ENCODE measurements at regions not wholly inside any gene's neighbourhood (a gene's known extent, or its start where the extent isn't known, plus 50 kb on each side); places are given as distances from the start of the nearest gene placed in this dataset.
"Not testable (repeated sequence)": the region's sequence is repeated elsewhere in the genome, so short reads cannot be mapped to it uniquely, and the experiment has no call there.

DNA sequence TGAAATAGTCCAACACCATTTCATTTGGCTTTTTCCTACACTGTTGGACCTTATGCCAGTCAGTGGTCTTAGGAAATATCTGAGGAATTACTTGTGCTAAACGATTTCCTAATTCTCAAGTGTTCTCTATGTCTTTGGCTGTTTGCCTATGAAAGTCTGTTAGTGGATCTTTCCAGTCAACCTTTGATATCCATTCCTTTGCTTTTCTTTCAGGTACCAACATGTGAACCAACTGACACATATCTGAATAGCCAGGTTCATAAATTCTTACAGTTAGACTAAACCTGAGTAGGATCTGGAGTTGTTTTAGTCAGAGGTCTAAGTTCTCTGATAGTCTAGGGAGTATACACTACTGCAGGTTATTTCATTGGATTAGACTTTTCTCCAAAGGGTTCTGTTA lies 343.5 kb upstream of the LRRC3B start:
- no peak for DNase-seq (ENCODE audit: low read depth)

DNA sequence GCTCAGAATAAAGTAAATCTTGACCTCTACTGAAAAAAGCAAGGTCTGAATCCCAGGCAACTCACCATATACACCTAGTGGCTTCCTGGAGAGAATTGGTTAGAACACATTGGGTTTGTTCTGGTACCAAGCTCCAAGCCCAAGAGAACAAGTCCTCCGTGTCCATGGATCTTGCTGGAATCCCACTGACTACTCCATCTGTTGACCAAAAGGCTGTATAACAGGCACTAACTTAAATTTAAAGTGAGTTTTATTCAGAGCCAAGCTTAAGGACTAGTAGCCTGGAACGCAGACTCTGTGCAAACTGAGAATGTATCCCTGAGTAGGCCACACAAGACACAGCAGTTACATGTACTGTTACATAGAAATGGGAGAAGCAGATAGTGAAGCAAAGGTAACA lies 342.1 kb upstream of the LRRC3B start:
- DNase-seq (ENCODE audit: low read depth): peak; percentile 1

DNA sequence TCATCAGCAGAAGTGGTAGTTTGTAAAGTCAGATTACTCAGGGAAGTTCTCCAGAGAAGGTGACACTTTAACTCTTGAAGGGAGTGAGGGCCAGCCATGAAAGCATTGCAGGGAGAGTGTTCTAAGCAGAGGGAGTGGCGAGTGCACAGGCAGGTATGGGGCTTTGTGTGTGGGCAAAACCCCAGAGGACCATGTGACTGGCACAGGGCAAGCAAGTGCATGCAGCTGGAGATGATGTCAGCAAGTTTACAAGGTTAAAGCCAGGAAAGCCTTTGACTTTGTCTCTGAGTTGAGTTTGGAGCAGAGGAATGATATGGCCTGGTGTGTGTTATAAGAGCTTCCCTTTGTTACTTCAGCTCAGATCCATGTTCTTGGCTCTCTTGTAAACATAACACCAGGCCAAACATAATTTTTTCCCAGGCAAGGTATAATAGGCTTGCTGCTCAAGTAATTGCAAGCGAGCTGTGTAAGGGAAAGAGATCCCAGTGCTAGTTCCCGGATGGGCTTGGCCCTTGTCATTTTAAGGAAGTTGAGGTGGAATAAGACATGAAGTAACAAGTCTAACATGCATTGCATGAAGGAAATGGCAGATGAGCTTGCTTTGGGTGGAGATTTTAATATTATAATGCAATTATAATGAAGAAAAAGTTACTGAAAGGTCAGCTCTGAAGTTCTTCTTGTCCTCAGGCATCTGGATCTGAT lies 341.1 kb upstream of the LRRC3B start:
- DNase-seq (ENCODE audit: low read depth): no peak

DNA sequence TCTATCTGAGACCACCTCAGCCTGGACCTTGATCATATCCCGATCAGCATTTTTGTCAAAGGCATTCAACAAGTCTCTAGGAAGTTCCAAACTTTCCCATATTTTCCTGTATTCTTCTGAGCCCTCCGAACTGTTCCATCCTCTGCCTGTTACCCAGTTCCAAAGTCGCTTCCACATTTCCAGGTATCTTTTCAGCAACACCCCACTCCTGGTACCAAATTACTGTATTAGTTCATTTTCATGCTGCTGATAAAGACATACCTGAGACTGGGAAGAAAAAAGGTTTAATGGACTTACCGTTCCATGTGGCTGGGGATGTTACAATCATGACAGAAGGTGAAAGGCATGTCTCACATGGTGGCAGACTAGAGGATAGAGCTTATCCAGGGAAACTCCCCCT lies 338.1 kb upstream of the LRRC3B start:
- DNase-seq (ENCODE audit: low read depth): not testable (repeated sequence)

DNA sequence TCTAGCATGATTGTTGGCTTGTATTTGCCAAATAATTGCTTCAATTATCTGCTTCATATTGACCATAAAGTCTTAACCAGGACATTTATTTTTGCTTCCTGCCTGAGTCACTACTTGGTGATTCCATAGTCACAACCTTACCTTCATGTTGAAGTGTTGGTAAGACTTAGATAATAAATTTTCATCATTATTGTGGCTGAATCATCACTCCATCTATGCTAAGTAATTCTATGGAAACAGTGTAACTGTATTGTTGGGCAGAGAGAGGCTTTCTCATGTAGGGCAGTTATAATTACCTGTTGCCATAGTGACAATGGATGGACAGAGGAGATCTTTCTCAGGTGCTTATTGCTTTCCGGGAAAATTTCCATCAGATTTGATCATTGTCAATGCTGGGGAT lies 330.7 kb upstream of the LRRC3B start:
- no peak for DNase-seq (ENCODE audit: low read depth)

DNA sequence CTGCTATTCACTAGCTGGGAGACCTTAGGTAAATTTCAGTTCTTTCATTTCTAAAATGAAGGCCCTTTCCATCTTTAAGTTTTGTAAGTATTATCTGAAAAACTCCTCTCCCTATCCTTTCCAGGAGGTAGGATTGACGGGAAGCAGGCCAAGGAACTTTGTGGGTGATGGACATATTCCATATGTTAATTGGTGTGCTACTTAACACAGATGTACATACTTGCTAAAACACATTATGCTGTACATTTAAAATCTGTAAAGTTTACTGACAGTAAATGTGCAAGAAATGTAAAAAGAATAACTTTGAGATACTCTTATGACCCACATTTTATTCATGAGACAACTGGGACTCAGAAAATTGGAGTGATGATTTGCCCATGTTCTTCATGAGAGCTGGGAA lies 329.8 kb upstream of the LRRC3B start:
- no peak for DNase-seq (ENCODE audit: low read depth)

DNA sequence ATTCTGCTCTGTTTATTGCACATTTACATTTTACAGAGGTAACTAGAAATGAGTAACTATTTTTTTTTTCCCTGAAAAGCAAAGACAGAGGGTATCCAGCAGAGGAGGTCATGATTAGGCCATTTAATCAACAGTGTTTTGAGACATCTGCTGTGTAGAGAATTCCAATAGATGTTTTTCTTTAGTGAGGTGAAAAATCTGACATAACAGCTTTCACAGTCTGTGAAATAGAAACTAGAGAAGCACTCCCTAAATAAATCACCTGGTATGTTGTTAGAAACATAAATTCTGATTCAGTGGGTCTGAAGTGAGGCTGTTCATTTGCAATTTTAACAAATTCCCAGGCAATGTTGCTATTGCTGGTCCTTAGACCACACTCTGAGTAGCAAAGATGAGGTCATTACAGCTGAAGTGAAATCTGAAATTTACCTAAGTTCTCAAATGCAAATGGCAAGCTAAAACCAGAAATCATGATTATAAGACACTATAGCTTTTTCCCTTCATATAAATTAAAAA lies 329.2 kb upstream of the LRRC3B start:
- no peak for DNase-seq (ENCODE audit: low read depth)

DNA sequence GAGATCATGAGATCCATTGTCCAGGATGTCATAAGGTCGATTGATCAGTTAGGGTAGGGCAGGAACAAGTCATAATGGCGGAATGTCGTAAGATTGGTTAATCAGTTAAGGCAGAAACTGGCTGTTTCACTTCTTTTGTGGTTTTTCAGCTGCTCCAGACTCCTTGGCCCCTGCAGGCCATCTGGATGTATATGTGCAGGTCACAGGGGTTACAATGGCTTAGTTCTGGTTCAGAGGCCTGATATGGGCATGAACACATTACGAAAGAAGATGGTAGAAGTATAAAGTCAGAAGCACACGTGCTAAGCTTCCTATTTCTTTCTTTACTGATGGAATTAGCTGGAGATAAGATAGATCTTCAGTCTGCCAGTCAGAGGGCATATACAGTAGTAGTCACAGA lies 315.4 kb upstream of the LRRC3B start:
- DNase-seq (ENCODE audit: low read depth): no peak

DNA sequence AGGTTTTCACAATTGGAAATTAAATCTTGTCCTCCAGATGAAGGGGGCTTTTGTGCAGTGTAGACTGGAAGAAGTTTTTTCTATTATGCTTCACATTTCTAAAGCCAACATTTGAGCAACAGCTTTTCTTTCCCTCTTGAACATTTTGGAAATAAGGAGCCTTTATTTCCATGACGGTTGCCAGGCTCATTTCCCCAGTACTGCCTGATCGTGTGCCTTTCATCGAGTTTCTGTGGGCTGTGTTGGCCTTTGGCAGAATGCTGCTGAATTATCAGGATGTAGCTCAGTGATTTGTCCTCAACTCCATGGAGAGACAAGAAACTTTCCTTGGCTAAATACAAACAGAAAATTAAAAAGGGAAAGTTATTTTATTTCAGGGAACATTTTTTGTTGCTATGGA lies 314.8 kb upstream of the LRRC3B start:
- DNase-seq (ENCODE audit: low read depth): no peak

DNA sequence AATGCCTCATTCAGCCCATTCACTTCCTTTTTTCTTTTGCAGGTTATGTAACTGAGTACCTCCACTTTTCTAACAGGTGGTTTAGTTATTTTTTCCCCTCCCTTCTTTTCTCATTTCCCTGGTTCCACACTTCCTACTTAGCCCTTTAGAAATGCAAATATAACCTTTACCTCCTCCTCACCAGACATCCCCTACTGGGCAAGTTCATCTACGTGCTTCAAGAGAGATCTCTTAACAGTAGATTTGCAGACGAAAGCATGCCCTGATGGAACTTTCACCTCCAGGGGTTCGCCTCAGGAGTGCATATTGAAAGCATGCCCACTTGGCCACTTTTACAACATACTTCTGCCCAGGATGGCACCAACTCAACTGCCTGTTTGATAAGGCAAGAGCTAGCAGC lies 314.1 kb upstream of the LRRC3B start:
- no peak for DNase-seq (ENCODE audit: low read depth)

DNA sequence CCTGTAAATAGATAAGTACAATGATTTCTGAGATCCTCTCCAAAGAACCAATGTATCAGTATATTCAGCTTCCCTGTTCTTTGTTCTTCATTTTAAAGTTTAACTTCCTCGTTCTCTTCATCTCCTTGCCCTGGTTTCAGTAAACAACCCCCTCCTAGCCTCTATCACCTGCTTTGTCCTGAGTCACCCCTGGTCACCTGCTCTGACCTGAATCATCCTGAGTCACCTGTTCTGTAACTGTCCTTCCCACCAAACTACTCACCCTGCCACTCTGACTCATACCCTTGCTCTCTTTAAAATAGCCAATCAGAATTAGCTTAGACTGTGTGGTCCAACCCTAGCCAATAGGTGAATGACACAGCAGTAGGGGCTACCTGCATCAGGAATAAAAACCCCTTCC lies 313.0 kb upstream of the LRRC3B start:
- DNase-seq (ENCODE audit: low read depth): not testable (repeated sequence)

DNA sequence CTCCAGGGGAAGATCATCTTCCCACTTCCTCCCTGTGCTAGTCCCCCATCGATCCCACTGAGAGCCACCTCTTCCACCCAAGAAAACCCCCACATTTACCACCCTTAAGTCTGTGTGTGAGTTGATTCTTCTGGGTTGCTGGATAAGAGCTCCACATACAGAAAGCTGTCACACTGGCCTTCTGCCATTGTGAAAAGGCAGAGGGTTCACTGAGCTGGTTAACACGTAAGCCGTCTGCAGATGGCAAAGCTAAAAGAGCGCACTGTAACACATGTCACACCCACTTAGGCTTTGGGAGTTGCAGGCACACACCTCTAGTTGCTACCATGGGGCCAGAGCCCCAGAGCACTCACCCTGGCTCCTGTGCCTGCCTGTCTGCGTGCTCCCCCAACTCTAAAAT lies 309.8 kb upstream of the LRRC3B start:
- no peak for DNase-seq (ENCODE audit: low read depth)

DNA sequence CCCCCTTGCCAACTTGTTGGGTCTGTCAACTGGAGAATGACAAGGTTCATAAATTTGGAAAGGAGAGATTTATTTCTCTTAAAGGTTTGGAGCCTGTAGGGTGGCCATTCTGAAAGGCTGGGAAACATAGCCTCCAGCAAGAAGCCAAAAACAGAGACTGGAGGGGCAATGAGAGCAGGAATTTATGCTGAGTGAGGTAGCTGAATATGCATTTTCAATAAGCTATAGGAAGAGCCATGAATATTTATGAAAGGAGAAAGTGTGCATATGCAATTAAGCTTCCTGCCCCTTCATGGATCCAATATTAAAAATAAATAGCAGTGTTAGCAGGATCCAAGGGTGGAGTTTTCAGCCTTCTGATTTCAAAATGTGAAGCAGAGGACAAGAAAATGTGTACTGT lies 306.1 kb upstream of the LRRC3B start:
- no peak for DNase-seq (ENCODE audit: low read depth)

DNA sequence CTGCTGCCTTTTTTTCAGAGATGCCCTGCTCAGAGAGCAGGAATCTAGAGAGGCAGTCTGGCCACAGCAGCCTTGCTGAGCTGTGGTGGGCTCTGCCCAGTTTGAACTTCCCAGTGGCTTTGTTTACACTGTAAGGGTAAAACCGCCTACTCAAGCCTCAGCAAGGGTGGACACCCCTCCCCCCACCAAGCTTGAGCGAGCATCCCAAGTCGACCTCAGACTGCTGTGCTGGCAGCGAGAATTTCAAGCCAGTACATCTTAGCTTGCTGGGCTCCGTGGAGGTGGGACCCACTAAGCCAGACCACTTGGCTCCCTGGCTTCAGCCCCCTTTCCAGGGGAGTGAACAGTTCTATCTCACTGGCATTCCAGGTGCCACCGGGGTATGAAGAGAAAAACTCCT lies 298.8 kb upstream of the LRRC3B start:
- not testable (repeated sequence) for DNase-seq (ENCODE audit: low read depth)

DNA sequence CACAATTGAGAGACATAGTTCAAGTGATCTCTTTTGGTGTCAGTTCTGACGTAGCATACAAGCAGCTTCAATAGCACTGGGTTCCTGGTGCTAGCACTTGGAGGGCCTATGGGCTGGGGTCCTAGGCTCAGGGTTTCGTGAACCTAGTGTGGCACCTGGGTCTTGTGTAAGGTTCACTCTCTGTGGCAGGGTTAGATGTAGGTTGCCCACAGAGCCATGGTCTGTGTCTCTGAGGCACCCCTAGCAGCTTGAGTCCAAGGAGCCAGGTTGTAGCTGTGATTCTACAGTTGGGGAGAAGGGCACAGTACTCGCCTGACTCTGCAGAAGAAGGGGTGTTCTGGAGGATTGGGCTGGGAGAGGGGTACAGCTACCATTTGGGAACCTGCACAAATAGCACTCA lies 282.6 kb upstream of the LRRC3B start:
- DNase-seq (ENCODE audit: low read depth): no peak

DNA sequence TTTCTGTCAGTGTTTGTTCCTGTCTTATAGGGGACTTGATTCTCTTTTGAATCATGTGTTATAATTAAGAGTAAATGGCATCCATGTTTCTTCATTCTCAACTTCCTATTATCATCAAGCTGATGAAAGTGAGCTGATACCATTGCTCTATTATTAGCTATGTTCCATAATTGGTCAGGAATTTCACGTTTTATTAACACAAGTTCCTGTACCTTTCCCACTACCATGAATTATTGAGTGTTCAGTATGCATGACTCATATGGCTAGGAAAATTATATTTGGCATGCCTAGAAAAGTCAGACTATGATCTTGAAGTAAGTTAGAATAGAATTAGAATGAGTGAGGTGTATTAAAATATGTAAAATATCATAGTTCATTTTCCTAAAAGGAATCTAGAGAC lies 278.9 kb upstream of the LRRC3B start:
- DNase-seq (ENCODE audit: low read depth): no peak

DNA sequence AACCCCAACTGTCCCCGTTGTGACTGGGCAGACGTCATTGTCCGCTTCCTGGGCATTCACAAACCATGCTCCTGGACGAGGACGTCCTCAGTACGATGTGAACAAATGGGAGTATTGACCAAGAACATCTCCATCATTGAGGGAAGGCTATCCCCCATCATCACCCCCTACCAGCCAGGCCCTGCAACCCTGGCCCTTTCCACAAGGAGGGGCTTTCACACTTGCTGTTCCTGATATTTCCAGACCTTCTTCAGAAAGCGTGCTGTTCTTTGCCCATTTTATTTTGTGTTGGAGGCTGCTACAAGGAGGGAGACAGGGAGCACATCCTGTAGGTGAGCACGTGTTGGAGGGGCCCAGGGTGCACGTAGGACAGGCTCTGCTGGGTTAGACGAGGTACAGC lies 277.0 kb upstream of the LRRC3B start:
- no peak for DNase-seq (ENCODE audit: low read depth)

DNA sequence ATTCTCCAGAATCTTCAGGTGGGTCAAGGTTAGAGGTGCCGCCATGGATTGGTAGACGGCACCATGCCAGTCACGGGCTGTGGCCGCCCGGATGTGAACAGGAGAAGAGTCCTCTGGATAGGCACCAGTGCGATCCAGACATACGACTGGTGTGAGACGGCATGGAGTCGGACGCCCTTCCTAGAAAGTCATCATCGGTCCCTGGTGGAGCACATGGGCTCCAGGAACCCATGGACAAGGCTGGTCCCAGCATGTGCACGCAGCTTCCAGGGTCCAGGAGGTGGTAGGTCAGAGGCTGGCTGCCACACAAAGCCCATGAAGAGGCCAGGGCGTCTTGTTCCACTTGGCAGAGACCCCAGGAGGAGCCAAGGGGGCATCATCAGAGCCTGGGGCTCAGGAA lies 276.1 kb upstream of the LRRC3B start:
- DNase-seq (ENCODE audit: low read depth): no peak

DNA sequence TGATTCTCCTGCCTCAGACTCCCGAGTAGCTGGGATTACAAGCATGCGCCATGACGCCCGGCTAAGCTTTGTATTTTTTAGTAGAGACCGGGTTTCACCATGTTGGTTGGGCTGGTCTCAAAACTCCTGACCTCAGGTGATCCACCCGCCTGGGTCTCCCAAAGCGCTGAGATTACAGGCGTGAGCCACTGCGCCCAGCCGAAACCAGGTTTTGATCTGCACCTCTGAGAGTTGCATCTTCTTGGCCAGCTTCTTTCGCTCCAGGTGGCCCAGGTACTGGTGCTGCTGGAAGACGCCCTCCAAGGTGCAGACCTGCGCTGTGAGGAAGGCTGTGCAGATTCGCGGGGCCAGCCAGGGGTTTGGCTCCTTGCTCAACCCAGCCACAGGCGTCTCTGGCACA lies 275.4 kb upstream of the LRRC3B start:
- no peak for DNase-seq (ENCODE audit: low read depth)

DNA sequence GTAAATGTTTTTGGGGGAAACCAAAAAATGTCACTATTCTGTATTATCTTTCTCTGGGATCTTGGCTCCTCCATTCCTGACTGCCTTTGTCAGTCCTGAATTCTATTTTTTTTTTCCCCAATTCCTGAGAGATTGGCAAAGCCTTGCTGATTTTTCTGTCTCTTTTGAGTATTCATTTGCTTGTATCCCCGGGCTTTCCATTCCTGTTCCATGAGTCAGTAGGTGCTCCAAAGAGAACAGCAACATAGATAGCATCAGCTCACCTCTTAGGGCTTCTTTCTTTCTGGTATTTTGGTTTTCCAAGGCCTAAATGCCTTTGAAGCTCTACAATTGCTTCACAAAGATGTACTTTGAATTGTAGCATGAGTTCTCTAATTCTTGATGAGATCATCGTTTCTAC lies 271.7 kb upstream of the LRRC3B start:
- DNase-seq (ENCODE audit: low read depth): no peak

DNA sequence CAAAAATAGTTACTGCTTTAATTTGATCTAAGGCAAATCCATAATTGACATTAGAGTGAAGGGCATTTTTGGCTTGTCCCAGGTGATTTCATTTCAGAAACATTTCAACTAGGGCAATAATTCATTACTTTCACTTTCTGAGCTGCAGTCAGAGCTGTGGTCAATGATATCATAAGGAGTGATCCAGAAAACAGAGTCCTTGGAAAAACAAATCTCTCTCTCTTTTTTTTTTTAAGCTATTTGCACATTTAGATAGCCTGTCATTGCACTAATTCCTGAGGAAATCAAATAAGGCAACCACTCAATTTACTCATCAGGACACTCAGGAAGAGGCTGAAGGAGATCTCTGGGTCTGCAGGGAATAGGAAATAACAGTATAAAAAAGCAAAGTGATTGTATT lies 269.5 kb upstream of the LRRC3B start:
- DNase-seq (ENCODE audit: low read depth): no peak

DNA sequence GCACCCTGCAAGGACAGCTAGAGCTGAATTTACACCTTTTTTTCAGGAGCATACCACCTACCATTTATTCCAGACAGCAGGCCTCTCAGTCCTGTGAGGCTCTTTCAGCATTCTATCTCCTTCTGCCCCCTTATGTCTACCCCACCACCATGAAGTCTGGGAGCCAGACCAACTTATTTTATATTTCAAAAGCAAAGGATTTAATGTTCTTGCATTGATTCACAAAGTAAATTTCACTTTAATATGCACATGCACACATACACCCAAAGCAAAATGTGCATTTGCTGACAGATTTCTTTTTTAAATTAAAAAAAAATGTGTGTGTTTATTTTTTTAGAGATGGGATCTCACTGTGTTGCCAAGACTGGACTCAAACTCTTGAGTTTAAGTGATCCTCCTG lies 264.2 kb upstream of the LRRC3B start:
- no peak for DNase-seq (ENCODE audit: low read depth)

DNA sequence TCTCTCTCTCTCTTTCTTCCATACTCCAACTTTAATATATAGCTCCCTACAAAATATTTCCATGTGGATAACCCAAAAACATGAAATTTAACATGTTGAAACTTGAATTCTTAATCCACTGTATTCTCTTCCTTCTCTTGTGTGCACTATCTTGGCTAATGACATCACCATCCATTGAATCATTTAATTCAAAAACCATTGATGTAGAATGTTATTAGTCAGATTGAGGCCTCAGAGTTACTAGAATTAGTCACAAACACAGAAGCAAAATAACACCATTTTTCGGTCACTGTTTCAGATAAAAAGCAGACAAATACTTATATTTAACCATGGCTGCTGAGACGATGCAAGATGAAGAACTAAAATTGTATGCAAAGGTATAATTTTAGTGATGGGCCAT lies 256.9 kb upstream of the LRRC3B start:
- DNase-seq (ENCODE audit: low read depth): no peak

DNA sequence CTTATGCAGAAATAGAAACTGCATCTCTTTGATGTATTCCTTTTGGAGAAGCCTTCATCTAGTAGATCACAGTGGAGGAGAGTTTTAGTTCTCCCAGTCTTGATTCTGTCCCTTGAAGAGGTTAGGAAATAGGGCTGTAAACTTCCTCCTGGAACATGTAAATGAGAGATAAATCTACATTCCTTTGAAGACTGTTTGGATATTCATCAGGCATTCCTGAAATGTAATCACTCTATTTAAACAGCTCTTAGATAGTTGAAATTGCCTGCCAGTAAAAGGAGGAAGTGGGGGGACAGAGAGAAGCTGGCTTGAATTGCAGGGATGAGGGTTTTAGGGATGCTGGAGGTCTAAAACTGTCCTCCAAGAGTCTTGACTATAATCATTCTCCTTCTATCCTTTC lies 254.3 kb upstream of the LRRC3B start:
- DNase-seq (ENCODE audit: low read depth): no peak

DNA sequence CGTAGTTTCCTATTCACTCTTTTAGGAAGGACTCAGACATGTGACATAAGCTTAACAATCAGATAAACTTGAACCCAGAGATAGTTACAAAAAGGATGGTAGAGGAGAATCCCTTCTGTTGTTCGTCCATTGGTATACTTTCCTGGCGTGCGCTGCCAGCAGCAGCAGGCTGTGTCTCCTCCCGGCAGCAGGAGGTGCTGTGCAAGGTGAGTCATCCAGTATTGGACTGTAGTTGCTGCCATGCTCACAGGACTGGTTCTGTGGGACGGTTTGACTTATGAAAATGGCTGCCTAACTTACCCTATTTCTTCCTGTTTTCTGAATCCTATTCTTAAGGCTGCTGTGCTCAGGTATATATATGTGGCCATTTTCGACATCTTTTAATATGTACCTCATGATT lies 253.4 kb upstream of the LRRC3B start:
- DNase-seq (ENCODE audit: low read depth): no peak

Data from ELR (cell line).